ENCODE measurements at regions not wholly inside any gene's neighbourhood (a gene's known extent, or its start where the extent isn't known, plus 50 kb on each side); places are given as distances from the start of the nearest gene placed in this dataset.
"Not testable (repeated sequence)": the region's sequence is repeated elsewhere in the genome, so short reads cannot be mapped to it uniquely, and the experiment has no call there.

DNA sequence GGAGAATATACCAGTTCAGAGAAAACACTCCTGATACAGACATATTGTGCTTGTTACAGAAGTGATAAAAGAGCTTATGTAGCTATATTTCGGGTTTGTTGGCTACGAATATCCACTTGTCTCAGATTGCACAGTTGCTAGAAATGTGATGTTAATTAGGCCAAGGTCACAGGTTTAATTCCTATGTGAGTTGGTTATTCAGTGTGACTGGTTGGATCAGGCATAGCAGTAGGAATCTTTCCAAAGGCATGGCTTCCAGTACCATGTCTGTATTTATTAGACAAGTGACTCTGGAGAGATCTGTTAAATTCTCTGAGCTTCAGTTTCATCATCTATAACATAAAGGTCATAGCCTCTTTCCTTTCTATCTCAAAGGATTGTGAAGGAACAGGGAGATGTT lies 152.7 kb upstream of the KITLG start:
- no peak for DNase-seq

DNA sequence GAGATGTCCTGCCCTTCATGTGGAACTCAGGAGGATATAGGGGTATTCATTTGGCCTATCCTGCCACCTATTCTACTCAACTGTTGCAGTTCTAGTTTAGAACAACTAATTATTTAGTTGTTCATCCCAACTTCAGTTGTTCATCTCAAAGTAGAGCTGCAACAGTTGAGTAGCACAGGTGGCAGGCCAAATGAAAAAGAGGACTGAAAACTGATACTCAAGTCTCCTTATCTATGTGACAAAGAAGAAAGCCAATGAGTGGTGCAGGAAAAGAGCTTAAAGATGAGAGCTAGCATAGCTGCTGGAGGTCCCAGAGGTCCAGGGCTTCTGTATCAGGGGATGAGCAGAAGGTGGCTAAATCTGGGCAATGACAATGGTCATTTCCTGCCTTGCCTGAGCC lies 148.9 kb upstream of the KITLG start:
- no peak for DNase-seq

DNA sequence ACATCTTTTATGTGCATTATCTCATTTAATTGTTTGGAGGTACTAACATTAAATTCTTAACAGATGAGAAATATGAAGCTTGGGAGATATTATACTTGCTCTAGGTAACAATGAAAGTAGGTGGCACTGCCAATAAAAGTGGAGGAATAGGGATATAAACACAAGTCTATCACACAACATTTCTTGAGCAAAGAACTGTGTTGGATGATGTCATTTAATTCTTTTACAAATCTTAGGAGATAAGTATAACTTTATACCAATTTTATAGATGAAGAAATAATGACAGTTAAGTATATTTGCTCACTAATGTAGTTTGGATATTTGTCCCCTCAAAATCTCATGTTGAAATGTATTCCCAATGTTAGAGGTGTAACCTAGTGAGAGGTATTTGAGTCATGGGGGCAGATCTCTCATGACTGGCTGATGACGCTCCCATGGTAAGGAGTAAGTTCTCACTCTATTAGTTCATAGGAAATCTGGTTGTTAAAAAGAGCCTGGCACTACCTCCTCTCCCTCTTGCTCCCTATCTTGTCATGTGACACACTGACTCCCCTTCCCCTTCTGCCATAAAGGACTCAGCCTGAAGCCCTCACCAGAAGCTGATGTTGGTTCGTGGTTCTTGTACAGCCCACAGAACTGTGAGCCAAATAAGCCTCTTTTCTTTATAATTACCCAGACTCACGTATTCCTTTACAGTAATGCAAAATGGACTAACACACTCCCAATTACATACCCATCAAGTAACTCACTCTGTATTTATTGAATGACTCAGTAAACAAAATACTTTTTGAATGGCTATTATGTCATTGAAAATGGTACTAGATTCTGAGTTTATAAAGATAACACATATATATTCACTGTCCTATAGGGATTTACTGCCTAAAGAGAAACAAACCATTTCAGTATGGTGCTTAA lies 146.8 kb upstream of the KITLG start:
- DNase-seq = no peak

DNA sequence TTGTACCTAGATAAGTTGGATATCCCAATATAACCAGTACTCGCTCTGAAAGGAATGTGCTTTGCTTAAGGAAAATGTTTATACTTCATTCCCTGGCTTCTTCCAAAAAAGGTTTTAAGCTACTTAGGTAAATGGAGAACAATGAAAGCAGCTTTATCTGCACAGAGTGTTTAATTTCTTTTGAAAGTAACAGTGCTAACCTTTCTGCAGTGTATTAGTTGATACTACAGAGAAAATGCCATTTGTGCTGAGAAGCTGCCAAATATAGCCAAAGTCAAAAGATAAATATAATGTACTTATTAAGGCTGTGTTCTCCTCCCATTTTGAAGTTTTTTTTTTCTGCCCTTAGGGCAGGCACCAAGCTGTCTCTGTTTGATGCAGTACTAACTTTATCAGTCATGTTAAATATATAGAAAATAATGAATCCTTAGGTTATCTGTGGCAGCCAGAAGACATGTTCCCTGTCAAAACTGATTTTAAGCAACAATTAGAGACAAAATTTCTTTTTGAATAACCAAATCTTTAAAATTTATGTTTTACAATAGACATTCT lies 145.4 kb upstream of the KITLG start:
- DNase-seq = no peak

DNA sequence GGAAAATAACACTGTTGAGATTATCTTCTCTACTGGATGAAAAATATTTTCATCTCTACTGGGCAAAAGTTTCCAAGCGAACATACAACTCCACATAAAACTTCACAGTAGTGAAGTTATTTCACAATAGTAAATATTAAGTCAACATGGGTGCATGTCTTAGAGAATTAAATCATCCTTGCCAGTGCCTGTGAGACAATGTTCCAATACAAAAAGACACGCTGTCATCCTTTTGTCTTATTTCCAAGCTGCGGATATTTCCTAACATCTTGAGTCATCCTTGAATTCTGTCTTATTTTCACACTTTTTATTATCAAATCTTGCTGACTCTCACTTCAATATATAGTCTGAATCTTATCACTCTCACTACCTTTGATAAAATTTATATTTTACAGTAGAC lies 142.9 kb upstream of the KITLG start:
- no peak for DNase-seq

DNA sequence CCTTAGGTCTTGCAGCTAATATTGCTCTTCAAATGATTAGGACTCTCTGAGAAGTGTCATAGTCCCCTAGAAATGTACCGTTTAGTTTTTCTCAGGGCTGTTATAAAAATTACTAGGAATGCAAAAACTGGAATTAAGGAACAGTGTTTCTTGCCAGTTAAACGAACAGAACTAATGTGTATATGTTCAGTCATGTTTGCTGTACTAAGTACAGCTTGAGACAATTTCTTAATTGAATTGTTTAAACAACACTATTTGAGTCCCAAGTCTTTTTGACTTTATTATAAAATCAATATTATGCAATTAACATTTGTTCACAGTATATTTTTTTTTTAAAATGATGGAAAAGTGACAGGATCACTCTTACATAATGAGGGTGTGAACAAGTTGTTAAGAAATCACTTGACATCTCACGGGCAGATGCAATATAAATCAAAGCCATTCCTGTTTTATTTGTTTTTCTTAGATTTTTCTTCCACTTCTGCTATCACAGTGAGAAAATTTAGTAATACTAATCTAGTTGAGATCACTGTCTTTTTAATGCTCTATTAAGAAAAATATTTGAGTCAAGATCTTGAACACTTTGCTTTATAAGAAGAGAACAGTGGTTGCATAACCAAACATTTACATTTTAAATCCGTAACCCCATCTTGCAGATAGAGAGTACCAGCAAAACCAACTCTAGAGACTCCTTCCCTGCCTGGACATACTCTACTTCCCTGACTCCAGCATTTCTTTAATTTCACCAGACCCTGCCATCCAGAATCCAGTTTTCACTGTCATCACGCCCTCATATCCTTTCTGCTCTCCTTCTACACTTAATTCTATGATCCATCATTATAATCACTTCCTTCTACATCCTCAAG lies 140.7 kb upstream of the KITLG start:
- DNase-seq = no peak

DNA sequence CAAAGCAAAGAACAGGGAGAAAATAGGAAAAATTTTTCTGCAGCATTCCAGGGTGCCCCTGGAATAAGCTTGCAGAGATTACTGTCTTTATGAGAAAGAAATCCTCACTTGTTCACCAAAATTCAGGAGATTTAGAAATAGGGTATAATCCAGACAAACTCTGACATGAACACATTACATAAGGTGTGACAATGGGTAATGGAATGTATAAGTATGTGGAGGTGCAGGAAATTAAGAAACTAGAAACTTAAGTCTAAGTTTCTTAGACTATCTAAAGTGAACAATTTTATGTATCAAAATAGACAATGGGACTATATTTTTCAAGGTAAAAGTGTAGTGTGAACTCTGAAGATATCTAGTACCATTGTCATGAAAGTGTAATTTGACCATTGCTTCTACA lies 140.0 kb upstream of the KITLG start:
- no peak for DNase-seq

DNA sequence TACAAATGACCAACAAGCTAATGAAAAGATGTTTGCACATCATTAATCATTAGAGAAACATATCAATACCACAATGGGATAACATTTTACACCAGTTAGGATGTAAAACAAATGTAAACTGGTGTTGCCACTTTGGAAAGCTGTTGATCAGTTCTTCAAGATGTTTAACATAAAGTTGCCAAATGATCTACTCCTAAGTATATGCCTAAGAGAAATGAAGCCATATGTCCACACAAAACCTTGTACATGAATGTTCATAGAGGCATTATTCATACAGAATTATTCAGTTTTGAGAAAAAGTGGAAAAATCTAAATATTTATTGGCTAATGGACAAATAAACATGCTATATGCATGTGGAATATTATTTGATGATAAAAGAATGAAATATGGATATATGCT lies 136.9 kb upstream of the KITLG start:
- DNase-seq = no peak

DNA sequence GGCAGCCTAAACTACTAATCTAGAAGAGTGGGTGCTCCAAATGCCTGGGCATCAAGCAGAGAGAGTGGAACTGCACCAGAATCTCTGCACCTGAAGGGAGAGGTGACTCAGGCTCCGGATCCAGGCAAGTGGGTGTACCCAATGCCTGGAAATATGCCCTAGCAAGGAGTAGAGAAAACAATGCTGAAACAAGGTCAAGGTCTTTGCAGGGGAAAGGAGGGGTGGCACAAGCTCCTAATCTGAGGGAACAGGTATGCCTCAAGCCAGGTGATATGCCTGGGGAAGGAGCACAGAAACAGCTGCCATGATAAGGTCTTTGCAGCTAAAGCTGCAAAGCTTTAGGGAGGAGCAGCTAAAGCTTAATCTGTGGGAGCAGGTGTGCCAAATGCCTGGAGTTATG lies 136.0 kb upstream of the KITLG start:
- no peak for DNase-seq

DNA sequence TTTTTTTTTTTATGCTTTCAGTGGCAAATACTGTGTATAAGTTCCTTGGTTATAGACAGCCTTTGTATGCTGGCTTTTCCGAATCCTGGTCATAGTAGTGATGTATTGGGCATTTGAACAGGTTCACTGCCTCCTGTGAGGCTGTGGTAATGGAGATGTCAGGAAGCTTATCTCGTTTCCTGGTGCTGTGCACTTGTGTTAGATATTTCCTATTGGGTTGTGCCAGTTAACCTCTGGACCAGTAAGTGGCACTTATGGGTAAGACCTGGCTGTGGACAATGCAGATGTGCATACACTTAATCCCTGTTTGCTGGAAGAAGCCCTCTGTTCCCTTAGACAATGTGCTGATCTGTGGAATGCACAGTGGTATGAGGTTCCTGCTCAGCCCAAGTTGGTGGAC lies 135.4 kb upstream of the KITLG start:
- no peak for DNase-seq

DNA sequence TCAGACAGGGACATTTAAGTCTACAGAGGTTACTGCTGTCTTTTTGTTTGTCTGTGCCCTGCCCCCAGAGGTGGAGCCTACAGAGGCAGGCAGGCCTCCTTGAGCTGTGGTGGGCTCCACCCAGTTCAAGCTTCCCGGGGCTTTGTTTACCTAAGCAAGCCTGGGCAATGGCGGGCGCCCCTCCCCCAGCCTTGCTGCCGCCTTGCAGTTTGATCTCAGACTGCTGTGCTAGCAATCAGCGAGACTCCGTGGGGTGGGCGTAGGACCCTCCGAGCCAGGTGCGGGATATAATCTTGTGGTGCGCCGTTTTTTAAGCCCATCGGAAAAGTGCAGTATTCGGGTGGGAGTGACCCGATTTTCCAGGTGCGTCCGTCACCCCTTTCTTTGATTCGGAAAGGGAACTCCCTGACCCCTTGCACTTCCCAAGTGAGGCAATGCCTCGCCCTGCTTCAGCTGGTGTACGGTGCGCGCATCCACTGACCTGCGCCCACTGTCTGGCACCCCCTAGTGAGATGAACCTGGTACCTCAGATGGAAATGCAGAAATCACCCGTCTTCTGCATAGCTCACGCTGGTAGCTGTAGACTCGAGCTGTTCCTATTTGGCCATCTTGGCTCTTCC lies 134.1 kb upstream of the KITLG start:
- not testable (repeated sequence) for DNase-seq

DNA sequence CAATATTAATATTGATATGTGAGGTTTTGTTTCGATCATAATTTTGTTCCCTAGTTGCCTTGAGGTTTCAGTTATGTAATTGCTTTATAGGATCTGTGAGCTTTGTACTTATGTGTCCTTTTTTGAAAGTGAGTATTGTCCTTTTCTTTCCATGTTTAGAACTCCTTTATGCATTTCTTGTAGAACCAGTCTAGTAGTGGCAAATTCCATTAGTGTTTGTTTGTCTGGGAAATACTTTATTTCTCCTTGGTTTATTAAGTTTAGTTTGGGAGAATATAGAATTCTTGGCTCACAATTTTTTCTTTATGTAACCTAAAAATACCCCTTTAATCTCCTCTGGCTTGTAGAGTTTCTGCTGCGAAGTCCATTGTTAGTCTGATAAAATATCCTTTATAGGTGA lies 127.5 kb upstream of the KITLG start:
- no peak for DNase-seq

DNA sequence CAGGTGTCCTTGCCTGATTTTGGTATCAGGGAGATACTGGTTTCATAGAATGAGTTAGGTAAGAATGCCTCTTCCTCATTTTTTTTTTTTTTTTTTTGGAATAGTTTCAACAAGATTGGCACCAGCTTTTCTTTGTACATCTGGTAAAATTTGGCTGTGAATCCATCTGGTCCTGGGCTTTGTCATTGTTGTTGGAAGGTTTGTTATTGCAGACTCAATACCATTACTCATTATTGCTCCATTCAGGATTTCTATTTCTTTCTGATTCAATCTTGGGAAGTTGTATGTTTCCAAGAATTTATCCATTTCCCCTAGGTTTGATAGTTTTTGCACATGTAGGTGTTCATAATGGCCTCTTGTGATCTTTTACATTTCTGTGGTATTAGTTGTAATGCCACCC lies 126.0 kb upstream of the KITLG start:
- no peak for DNase-seq

DNA sequence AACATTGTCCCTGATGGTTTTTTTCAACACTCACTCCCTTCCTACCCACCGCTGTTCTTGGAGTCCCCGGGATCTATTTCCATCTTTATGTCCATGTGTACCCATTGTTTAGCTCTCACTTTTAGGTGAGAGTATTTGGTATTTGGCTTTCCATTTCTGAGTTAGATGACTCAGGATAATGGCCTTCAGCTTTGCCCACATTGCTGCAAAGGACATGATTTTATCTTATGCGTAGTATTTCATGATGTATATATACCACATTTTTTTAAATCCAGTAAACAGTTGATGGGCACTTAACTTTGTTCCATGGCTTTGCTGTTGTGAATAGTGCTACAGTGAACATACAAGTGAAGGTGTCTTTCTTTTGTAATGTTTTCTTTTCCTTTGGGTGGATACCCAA lies 123.5 kb upstream of the KITLG start:
- DNase-seq = no peak

DNA sequence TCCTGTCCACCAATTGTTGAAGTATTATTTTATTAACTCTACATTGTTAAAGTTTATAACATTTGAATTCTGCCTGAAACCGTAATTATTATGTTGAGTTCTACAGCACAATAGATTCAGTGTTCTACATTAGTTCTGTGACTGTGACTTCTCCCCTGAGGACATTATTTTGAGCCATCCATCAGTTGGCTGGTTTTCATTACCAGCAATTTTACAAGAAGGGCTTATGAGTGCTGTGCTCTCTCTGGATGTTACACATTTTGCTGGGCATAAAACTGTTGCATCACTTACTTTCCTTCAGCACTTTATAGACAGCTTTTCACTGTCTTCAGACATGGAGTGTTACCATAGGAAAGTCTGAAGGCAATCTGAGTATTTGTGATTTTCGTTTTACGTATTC lies 118.2 kb upstream of the KITLG start:
- DNase-seq = no peak

DNA sequence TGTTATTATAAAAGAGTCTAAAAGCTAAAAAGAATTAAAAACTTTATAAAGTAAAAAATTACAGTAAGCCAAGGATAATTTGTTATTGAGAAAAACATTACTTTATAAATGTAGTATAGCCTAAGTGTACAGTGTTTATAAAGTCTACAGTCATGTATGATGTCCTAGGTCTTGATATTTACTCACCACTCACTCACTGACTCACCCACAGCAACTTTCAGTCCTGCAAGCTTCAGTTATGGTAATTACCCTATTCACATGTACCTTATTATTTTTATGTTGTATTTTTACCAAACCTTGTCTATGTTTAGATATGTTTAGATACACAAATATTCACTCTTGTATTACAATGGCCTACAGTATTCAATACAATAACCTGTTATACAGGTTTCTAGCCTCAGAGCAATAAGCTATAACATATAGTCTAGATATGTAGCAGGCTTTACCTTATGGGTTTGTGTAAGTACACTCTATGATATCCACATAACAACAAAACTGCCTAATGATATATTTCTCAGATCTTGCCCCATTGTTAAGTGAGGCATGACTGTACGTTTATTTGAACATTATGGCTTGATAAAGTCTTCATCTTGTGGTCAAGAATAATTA lies 113.7 kb upstream of the KITLG start:
- no peak for DNase-seq

DNA sequence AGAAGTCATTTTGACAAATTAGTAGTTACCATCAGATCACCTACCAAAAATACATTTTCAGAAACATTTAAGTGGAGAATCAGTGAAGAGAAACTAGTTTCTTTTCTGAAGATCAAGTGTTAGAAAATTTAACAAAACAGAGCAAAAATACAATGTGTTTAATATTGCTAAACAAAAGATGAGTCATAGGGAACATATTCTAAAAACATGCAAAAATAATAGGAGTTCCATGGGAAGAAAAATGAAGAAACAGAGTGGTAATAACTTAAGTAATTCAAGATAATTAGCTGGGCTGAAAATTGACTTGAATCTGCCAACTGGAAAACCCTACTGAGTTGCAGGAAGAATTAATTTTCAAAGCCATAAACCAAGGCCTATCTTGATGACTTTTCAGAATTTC lies 111.5 kb upstream of the KITLG start:
- no peak for DNase-seq

DNA sequence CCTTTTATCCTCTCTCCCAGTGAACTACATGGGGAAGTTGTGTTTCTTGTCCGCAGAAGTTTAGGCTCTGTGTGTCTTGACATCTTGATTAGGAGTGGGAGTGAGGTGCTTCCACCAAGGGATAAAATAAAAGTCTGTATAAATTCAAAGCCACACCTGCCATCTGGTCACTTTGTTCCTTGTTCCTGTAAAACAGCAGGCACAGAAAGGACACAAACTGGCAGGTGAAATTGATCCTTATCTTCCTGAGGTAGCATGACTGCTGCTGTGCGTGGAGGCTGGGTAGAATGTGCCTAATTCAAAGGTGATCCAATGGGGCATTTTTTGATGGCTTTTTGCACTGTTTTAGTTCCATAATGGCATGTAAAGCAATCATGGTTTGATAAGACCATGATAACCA lies 104.3 kb upstream of the KITLG start:
- no peak for DNase-seq

DNA sequence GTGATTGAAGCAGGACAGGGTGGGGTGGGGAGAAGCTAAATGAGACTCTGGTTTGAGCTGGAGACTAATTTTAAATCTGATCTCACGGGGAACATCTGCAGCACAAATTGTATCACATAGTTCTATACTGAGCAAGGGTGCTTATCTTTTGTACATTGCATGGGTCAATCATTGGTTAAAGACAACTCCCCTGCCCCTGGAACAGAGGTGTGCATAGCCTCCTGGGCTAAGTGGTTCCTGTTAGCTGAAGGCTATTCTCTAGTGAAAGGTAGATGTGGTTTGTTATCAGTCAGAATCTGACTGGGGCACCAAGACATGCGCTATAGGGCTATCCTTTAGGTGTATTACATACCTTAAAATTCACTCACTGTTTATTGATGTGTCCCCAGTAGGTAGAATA lies 103.9 kb upstream of the KITLG start:
- no peak for DNase-seq

DNA sequence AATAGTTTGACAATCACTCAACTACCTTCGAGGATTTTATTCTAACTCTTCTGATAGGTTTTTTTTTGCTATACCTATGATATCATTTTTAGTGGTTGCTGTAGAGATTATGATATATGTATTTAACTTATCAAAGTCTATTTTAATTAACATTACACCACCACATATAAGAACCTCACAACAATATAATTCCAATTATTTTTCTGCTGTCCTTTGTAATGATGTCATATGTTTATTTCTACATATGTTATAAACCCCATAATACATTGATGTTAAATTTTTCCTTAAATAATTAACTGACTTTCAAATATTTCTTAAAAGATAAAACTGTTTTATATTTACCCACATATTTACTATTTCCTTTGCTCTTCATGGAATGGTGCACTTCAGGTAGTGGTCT lies 103.4 kb upstream of the KITLG start:
- no peak for DNase-seq

DNA sequence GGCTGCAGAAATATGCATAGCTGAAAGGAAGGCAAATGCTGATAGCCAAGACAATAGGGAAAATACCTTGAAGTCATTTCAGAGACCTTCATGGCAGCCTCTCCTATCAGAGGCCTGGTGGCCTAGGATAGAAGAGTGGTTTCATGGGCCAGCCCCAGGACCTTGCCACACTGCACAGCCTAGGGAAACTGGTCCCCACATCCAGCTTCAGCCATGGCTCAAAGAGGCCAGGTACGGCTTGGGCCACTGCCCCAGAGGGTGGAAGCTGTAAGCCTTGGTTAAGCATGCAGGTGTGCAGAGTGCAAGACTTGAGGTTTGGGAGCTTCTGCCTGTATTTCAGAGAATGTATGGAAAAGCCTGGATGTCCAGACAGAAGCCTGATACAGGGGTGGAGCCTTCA lies 101.0 kb upstream of the KITLG start:
- DNase-seq = no peak

DNA sequence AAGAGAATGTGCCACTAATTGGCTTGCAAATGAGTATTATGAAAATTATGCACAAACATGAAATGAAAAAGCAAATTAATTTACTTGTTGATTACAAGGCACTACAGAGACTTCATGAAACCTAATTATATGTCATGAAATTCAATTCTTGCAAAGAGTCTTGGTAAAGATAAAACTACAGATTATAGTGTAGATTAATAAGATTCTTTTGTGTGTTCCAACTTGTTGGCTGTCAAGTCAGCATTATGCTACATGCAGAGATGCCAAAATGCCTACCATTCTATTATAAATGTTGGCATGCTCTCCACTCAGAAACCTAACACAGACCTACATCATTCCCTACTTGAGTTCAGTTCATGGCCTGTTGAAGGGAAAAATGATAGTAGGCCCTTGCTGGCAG lies 97.2 kb upstream of the KITLG start:
- DNase-seq = no peak

DNA sequence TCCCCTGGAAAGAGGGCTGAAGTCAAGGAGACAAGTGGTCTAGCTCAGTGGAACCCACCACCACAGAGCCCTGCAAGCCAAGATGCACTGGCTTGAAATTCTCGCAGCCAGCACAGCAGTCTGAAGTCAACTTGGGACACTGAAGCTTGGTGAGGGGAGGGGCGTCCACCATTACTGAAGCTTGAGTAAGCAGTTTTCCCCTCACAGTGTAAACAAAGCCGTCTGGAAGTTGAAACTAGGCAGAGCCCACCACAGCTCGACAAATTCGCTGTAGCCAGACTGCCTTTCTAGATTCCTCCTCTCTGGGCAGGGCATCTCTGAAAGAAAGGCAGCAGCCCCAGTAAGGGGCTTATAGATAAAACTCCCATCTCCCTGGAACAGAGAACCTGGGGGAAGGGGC lies 87.3 kb upstream of the KITLG start:
- not testable (repeated sequence) for DNase-seq

Measured in stimulated activated CD4-positive, alpha-beta T cell treated with anti-CD3 and anti-CD28 coated beads, Interleukin-4, amount 100 ng/mL, for 24 hours (primary cell).